ENCODE measurements at regions not wholly inside any gene's neighbourhood (a gene's known extent, or its start where the extent isn't known, plus 50 kb on each side); places are given as distances from the start of the nearest gene placed in this dataset.

GRCh38 chr21:39114871-39115575, 68.2 kb downstream of the PSMG1 start:
- TF ChIP-seq CTCF (IDR thresholded peaks at IDR 0.05; ENCODE audit: low read length): no peak
- no peak for TF ChIP-seq EZH2 (optimal IDR thresholded peaks at IDR 0.05; ENCODE audit: low read depth, low read length)

Measured in MM.1S (cell line).